HuH-7 (cell line): ENCODE measurements at regions not wholly inside any gene's neighbourhood (a gene's known extent, or its start where the extent isn't known, plus 50 kb on each side); places are given as distances from the start of the nearest gene placed in this dataset.
"Not testable (repeated sequence)": the region's sequence is repeated elsewhere in the genome, so short reads cannot be mapped to it uniquely, and the experiment has no call there.

Experiments used
- DNase-seq: peaks from one replicate; pipeline ENCODE4 v3.0.0; 2011; ENCODE audit warnings: low spot score

GRCh38 chr6:6091608-6092002, 84.9 kb upstream of the NRN1 start:
- no peak for DNase-seq

DNA sequence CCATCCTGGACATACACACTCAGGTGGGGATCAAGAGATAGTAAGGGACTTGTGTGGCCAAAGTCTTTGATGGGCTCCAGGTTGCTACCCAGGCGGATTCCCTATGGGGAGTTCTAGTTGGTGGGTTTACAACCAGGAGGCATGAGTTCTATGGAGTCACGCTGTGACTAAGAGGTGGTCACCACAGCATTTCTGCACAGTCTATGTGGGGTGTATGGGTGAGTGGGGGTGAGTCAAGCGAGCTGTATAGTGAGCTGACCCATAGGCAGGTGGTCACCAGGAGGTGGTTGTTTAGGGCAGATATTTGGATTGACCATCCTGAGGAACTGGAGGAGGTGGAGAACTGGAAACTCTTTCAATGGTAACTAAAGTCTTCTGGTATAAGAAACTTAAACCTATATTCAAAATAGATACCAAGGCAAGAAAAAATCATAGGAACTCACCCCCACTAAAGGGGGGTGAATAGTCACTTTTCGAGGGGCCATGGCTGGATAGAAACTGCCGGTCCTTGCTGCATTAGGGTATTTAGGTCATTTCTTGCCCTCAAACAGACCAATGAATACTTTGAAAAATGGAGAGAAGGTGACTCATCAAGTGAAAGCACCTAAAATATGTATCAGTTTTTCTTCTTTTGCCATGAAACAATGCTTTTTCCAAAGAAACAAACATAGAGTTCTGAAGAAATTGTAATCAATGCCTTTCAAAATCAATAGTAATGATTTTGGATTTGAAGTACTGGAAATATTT, 84.3 kb upstream of the NRN1 start:
- DNase-seq = no peak

GRCh38 chr6:6085928-6086668, 79.4 kb upstream of the NRN1 start:
- DNase-seq = no peak

DNA sequence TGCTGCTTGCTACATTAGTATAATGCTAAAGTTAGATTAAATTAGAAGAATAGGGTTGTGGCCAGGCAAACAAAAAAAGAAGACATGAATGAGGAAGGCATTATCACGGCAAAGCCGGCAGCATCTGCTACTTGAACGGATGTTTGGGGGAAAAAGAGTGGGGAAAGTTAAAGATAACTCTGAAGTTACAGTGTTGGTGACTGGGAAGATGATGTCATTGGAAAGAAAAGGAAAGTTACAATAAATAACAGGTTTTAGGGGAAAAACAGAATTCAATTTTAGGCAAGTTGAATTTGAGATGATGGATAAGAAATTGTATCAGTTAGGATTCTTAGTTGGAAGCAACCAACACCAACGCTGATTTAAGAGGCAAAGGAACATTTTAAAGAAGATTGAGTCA, 74.2 kb upstream of the NRN1 start:
- no peak for DNase-seq

DNA sequence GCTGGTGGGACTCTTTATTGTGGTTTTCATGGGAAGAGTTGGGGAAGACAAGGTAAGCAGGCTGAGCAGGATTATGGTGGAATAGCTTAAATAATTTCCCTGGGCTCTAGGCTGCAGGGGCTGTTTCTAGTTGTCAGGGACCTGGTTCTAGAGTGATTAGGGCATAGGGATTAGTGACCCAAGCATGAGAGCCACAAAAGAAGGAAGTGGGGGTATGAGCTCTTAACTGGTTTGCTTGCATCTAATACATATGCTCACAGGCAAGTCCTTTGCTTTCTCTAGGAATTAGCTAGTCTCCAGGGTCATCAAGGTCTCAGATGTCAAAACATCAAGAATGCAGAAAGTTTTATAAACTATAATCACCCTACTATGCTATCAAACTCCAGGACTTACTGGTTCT, 67.5 kb upstream of the NRN1 start:
- DNase-seq = no peak

- not testable (repeated sequence) for DNase-seq
Observed at GRCh38 chr6:6068157-6068556, 61.4 kb upstream of the NRN1 start.

- DNase-seq = no peak
Observed at GRCh38 chr6:6058054-6058444, 51.3 kb upstream of the NRN1 start.

DNA sequence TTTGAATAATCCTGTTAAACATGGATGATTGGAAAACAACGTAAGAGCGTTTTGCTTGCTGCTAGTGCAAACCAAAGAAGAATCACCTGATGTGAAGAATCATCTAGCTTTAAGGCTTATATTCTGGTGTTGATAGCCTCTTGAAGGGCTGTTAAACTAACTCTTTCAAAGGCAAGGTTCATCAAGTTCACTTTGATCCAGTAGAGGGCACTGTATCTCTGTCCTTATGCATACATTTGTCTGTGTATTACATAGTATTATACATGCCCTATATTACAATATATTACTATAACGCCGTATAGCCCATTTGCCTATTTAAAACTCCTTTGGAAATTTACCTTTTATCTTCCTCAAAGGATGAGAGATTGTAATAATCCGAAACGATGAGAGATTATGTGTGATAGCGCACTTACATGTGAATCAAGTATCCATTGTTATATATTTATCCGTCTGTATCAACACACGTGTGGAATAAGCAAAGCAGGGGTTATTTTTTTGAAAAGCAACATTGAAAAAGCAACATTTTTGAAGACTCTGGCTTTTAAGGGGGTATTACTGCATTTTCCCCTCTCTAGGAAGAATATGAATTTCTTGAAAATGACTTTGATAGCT, 50.8 kb upstream of the NRN1 start:
- DNase-seq = peak; percentile 10
